Neural crest cell (in vitro differentiated cells): ENCODE measurements at regions not wholly inside any gene's neighbourhood (a gene's known extent, or its start where the extent isn't known, plus 50 kb on each side); places are given as distances from the start of the nearest gene placed in this dataset.

Experiments used
- DNase-seq: peaks from one replicate; pipeline ENCODE4 v3.0.0; 2021; ENCODE audit warnings: low read depth, mixed read lengths, low spot score
- H3K27ac Mint-ChIP-seq: one replicate; pipeline ENCODE4 v1.8.0; 2021; ENCODE audit warnings: mild to moderate bottlenecking, mixed read lengths; ENCODE audit not compliant: unreplicated experiment
- H3K27me3 Mint-ChIP-seq: 2 replicates; pipeline ENCODE4 v1.8.0; 2021; ENCODE audit warnings: low read depth, mild to moderate bottlenecking, mixed read lengths
- H3K36me3 Mint-ChIP-seq: 2 replicates; pipeline ENCODE4 v1.8.0; 2021; ENCODE audit warnings: low read depth, mild to moderate bottlenecking, mixed read lengths
- H3K4me1 Mint-ChIP-seq: 2 replicates; pipeline ENCODE4 v1.8.0; 2021; ENCODE audit warnings: mixed read lengths
- H3K4me3 Mint-ChIP-seq: one replicate; pipeline ENCODE4 v1.8.0; 2021; ENCODE audit warnings: mild to moderate bottlenecking, mixed read lengths
- H3K9me3 Mint-ChIP-seq: 2 replicates; pipeline ENCODE4 v1.8.0; 2021; ENCODE audit warnings: mixed read lengths
- TF ChIP-seq, protein P1 (sequence below): fragments of 200-600 bp; sonication (generic); conservative IDR thresholded peaks from 2 replicates; pipeline ENCODE4 v1.5.0; 2021; ENCODE audit warnings: antibody characterized with exemption, mild to moderate bottlenecking

DNA sequence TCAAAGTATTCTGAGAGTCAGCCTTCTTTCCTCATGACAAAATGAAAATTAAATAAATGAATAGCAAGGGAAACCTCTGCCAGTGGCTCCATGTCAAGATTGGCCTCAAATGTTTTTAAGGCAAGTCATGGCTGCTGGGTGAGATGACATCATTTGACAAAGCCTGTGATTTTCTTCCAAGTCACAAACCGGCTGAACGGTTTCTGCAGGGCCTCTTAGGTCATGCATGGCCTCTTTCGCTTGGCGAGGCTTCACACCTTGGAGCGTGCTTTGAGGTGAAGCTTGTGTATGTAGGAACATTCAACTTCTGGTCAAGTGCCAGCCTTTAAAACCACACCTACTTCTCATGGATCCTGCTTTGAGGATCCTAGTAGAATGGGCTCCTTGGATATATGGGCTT is 161.0 kb upstream of the ZNF618 start:
- TF ChIP-seq, protein P1, sequence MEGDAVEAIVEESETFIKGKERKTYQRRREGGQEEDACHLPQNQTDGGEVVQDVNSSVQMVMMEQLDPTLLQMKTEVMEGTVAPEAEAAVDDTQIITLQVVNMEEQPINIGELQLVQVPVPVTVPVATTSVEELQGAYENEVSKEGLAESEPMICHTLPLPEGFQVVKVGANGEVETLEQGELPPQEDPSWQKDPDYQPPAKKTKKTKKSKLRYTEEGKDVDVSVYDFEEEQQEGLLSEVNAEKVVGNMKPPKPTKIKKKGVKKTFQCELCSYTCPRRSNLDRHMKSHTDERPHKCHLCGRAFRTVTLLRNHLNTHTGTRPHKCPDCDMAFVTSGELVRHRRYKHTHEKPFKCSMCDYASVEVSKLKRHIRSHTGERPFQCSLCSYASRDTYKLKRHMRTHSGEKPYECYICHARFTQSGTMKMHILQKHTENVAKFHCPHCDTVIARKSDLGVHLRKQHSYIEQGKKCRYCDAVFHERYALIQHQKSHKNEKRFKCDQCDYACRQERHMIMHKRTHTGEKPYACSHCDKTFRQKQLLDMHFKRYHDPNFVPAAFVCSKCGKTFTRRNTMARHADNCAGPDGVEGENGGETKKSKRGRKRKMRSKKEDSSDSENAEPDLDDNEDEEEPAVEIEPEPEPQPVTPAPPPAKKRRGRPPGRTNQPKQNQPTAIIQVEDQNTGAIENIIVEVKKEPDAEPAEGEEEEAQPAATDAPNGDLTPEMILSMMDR = no peak
- no peak overlapping the region for H3K27ac Mint-ChIP-seq
- no peaks in the 10 kb centered on the region for H3K36me3 Mint-ChIP-seq
- H3K4me3 Mint-ChIP-seq = no peak overlapping the region
- peaks cover 5% of the 10 kb centered on the region for H3K9me3 Mint-ChIP-seq
- no peak for DNase-seq
- H3K27me3 Mint-ChIP-seq = peaks cover 28% of the 10 kb centered on the region
- no peaks in the 10 kb centered on the region for H3K4me1 Mint-ChIP-seq

GRCh38 chr9:113719919-113720318 is 156.2 kb upstream of the ZNF618 start:
- H3K27me3 Mint-ChIP-seq = peaks cover 25% of the 10 kb centered on the region
- TF ChIP-seq, protein P1 = no peak
- no peak overlapping the region for H3K27ac Mint-ChIP-seq
- no peaks in the 10 kb centered on the region for H3K36me3 Mint-ChIP-seq
- no peaks in the 10 kb centered on the region for H3K4me1 Mint-ChIP-seq
- H3K9me3 Mint-ChIP-seq = peaks cover 2% of the 10 kb centered on the region
- H3K4me3 Mint-ChIP-seq = no peak overlapping the region
- DNase-seq = no peak

DNA sequence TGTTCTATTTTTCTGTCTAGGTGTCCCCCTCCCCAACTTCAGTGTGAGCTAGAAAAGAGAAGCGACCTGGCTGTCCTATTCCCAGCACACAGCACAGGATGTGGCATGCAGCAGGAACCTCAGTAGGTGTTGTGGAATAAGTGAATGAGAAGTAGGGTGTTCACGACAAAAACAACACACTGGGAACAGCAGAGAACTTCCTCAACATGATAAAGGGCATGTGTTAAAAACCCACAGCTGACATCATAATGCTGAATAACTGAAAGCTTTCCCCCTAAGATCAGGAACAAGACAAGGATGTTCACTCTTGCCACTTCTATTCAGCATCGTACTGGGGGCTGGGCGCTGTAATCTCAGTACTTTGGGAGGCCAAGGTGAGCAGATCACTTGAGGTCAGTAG is 155.6 kb upstream of the ZNF618 start:
- Mint-ChIP-seq H3K9me3 (peaks cover 1% of the 10 kb centered on the region), H3K27me3 (peaks cover 25% of the 10 kb centered on the region), H3K27ac (no peak overlapping the region), H3K36me3 (no peaks in the 10 kb centered on the region), H3K4me3 (no peak overlapping the region), H3K4me1 (no peaks in the 10 kb centered on the region)
- TF ChIP-seq, protein P1 = no peak
- DNase-seq = no peak

- no peak overlapping the region for H3K27ac Mint-ChIP-seq
- H3K4me1 Mint-ChIP-seq = no peaks in the 10 kb centered on the region
- H3K36me3 Mint-ChIP-seq = no peaks in the 10 kb centered on the region
- TF ChIP-seq, protein P1 = no peak
- DNase-seq = no peak
- H3K4me3 Mint-ChIP-seq = no peak overlapping the region
- no peaks in the 10 kb centered on the region for H3K9me3 Mint-ChIP-seq
- peaks cover 20% of the 10 kb centered on the region for H3K27me3 Mint-ChIP-seq
These were observed 154.3 kb upstream of the ZNF618 start for GRCh38 chr9:113721856-113722255.

DNA sequence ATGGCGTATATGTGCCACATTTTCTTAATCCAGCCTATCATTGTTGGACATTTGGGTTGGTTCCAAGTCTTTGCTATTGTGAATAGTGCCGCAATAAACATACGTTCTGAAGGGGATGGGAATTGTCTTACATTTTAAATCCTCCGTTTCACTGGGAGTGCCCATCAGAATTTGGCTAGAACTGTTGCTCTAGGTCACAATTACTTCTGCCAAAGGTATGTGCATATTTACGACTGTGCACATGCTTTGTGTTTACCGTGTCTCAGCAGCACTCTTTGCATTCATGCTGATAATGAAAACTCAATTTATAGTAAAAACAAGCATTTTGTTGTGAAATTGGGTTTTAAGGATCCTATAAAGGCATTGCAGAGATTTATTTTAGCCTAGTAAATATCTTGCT is 151.9 kb upstream of the ZNF618 start:
- no peak for DNase-seq
- Mint-ChIP-seq H3K27ac (no peak overlapping the region), H3K4me1 (no peaks in the 10 kb centered on the region), H3K4me3 (no peak overlapping the region), H3K9me3 (peaks cover 2% of the 10 kb centered on the region), H3K36me3 (peaks cover 2% of the 10 kb centered on the region), H3K27me3 (peaks cover 9% of the 10 kb centered on the region)
- TF ChIP-seq, protein P1 = no peak

DNA sequence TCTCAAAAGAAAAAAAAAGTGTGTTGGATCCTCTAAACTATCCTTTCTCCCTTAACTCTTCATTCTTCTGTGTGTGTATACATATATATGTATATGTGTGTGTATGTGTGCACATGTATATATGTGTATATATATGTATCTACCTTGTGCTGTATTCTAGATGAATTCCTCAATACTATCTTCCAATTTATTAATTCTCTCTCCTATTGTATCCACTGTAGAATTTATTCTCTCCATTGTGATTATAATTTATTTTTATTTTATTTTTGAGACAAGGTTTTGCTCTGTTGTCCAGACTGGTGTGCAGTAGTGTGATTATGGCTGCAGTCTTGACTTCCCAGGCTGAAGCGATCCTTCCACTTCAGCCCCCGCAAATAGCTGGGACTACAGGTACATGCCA is 147.1 kb upstream of the ZNF618 start:
- peaks cover 2% of the 10 kb centered on the region for H3K36me3 Mint-ChIP-seq
- H3K9me3 Mint-ChIP-seq = peaks cover 17% of the 10 kb centered on the region
- no peak overlapping the region for H3K4me3 Mint-ChIP-seq
- TF ChIP-seq, protein P1 = no peak
- peaks cover 4% of the 10 kb centered on the region for H3K27me3 Mint-ChIP-seq
- H3K27ac Mint-ChIP-seq = no peak overlapping the region
- no peaks in the 10 kb centered on the region for H3K4me1 Mint-ChIP-seq
- DNase-seq = no peak
